ENCODE measurements at regions not wholly inside any gene's neighbourhood (a gene's known extent, or its start where the extent isn't known, plus 50 kb on each side); places are given as distances from the start of the nearest gene placed in this dataset.

DNA sequence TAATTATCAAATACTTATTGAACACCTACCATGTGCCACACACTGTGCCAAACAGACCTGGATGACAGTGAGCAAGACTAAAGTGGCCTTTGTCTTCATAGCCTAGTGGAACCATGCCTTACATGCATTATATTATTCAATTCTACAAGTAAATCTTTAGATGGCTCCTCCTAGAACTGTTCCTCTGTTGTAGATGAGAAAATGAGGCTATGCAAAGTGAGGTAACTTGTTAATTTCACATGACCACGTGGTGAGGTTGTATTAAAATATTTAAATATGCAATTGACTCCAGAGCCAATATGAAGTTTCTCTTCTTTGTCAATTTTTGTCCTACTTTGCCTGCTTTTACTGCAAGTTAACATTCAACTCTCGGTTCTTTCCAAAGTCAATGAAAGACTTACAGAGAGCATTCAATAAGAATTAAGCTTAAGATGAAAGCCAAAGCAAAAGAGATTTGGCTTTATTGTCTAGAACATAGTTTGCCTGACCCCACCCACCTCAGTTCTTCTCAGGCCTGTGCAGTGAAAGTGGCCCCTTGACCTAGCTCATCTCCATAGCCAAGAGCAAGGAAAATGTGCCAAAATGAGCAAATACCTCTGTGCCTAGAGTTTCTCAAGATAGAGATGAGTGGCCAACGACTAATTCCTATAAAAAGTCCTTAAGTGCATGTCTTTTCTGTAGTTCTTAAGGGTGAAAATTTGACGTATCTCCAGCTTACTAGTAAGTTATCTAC, 263.2 kb upstream of the NFIA start:
- TF ChIP-seq, protein P1, sequence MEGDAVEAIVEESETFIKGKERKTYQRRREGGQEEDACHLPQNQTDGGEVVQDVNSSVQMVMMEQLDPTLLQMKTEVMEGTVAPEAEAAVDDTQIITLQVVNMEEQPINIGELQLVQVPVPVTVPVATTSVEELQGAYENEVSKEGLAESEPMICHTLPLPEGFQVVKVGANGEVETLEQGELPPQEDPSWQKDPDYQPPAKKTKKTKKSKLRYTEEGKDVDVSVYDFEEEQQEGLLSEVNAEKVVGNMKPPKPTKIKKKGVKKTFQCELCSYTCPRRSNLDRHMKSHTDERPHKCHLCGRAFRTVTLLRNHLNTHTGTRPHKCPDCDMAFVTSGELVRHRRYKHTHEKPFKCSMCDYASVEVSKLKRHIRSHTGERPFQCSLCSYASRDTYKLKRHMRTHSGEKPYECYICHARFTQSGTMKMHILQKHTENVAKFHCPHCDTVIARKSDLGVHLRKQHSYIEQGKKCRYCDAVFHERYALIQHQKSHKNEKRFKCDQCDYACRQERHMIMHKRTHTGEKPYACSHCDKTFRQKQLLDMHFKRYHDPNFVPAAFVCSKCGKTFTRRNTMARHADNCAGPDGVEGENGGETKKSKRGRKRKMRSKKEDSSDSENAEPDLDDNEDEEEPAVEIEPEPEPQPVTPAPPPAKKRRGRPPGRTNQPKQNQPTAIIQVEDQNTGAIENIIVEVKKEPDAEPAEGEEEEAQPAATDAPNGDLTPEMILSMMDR (IDR thresholded peaks at IDR 0.05): no peak

DNA sequence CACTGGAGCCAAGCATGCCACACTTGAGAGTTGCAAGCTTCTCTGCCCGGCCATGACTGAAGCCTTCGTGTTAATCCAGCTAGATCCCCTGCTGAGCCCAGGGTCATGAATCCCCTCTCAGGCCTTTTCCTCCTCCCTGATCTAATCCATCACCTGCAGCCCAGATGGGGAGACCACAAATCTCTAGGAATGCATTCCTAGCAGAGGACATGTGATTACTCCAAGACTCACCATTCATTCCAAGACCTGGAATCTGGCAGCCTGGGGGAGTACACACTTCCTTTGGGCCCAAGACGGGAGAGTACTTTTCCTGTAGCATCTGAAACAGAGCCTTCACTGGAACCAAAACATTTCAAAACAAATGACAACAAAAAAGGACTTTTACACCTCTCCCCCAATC, 269.3 kb upstream of the NFIA start:
- TF ChIP-seq, protein P1 (IDR thresholded peaks at IDR 0.05): no peak

DNA sequence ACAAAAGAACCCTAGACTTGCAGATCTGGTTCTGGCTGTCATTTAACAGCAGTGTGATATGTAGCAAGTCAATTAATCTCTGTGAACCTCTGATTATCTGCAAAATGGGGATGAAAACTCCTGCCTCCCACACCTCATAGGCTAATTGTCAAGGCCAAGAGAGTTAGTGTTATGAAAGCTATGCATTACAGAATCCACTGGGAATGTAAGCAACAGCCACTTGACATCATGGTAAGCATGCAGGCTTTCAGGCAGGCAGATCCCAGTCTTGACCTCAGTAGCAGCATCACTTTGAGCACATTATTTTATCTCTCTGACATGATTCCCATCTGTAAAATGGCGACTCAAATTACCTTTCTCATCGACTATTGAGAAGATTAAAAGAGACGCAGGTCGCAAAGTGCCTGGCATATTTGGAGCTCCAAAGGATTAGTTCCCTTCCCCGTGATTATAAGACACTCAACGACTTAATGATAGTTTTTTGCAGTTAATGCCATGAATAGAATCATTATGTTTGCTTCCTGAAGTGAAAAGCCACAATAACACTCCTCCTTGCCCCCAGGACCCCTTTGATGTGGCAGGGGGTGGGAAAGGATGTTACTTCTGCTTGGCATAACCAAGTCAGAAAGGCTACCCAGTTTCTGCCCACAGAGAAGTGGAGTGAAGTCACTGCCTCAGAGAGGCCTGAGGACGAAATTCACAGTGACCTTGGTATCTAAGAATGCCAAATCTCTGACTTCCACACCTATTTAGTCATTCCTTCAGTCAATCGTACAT, 273.0 kb upstream of the NFIA start:
- TF ChIP-seq, protein P1 (IDR thresholded peaks at IDR 0.05): no peak

DNA sequence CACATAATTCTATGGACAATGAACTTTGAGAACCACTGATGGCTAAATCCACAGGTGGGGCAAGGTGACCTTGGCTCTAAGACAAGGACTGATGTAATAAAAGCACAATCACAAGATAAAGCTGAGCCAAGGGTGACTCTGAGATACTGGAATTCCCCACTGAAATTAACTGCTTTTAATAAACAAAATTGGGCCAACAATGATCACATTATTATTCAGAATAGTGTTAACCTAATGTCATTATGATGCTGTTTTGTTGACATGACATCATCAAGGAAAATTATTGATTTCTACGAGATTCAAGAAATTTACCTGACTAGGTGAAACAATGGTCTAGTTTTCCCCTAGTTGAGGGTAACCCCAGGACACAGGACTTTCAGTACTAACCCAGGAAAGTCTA, 273.7 kb upstream of the NFIA start:
- TF ChIP-seq, protein P1 (IDR thresholded peaks at IDR 0.05): no peak

DNA sequence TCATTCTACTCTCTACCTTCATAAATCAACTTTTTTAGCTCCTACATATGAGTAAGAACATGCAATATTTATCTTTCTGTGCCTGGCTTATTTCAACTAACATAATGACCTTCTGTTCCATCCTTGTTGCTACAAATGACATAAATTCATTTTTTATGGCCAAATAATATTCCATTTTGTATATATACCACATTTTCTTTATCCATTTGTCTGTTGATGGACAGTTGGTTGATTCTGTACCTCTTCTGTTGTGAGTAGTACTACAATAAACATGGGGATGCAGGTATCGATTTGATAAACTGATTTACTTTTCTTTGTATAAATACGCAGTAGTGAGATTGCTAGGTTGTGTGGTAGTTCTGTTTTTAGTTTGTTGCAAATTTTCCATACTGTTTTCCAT, 279.5 kb upstream of the NFIA start:
- TF ChIP-seq, protein P1 (IDR thresholded peaks at IDR 0.05): no peak

DNA sequence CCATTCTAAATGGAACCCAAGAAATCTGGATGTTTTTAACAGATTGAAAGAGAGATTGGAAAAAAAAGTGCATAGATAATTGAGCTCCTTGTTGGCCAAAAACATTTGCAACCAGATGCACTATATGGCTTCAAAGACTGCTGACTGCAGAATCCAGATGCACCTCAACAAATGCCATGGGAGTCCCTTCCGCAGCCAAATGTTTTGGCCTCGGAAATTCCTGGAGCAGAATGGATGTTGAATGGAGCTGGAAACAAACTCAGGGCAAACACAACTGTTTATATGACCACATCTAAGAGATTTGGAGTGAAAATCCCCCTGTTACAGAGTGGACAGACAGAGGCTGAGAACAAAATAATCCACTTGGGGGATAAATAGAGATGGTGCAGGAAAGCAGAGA, 285.0 kb upstream of the NFIA start:
- TF ChIP-seq, protein P1 (IDR thresholded peaks at IDR 0.05): no peak

DNA sequence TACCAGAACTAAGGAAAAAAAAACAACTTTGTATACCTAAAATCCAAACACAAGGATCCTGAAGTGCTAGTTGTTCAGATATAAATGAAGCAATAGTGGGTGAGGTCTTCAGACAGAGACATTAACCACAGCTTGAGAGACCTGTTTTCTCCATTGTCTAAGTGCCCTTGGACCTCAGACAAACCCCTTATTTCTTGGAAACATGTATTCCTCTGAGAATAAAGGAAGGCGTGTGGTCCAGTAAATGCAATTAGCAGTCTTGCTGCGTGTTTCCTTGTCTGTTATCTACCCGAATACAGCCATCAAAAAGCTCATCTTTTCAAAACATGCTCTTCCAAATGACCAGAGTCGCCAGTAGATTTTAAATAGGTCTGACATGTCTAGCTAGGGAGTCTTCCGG, 291.1 kb upstream of the NFIA start:
- TF ChIP-seq, protein P1 (IDR thresholded peaks at IDR 0.05): no peak
